ENCODE measurements at regions not wholly inside any gene's neighbourhood (a gene's known extent, or its start where the extent isn't known, plus 50 kb on each side); places are given as distances from the start of the nearest gene placed in this dataset.

GRCh38 chr7:115357703-115357999 is 435.8 kb downstream of the MDFIC start (continued):
- no peak for TF ChIP-seq E2F6 (IDR thresholded peaks at IDR 0.05; ENCODE audit: borderline replicate concordance in 1 of 2, extremely low read depth in 1 of 2, insufficient read depth in 1 of 2, insufficient read length in 1 of 2, low read depth in 1 of 2, low read length in 1 of 2, poor library complexity in 1 of 2, severe bottlenecking in 1 of 2)

- BruUV-seq (replicated peaks) = no TSS peak
- H3K27me3 ChIP-seq (ENCODE audit: control insufficient read depth in 2 of 2, insufficient read depth in 2 of 2, low read length in 2 of 2) = no peaks in the 10 kb centered on the region
- H3K9me3 ChIP-seq (replicated peaks; ENCODE audit: control insufficient read depth, insufficient read depth, low read depth, low read length) = 0 out of 2 replicates have a peak, but pooled peaks cover 4% of the 10 kb centered on the region
- 0% methylated on average over 7 of the region's 7 CpGs for WGBS (ENCODE audit: insufficient coverage, low coverage, missing lambda C conversion rate)
- ChIA-PET POLR2A (no interaction called here), CTCF (ENCODE audit: low intra/inter-chr PET ratio) (no interaction called here)
- H3K79me2 ChIP-seq (ENCODE audit: control insufficient read depth, insufficient read depth, low read length) = no peaks in the 10 kb centered on the region
- H3K4me3 ChIP-seq = no peak overlapping the region
- ATAC-seq (no peak), DNase-seq (ENCODE audit: extremely low read depth in 1 of 4, low spot score in 3 of 4) (no peak), FAIRE-seq (no peak)
- H3K4me1 ChIP-seq (replicated peaks in 1 of 2; ENCODE audit: control insufficient read depth in 2 of 2, insufficient read depth in 2 of 2, low read length in 2 of 2) = no peaks in the 10 kb centered on the region
- H3K9ac ChIP-seq (ENCODE audit: insufficient read depth in 1 of 2, low read depth in 2 of 2, low read length in 2 of 2) = no peak overlapping the region
- H3K36me3 ChIP-seq (ENCODE audit: control insufficient read depth, insufficient read depth, low read length) = no peaks in the 10 kb centered on the region
- intact Hi-C loops (cut with micrococcal nuclease) = no loop called here
- H4K20me1 ChIP-seq (replicated peaks; ENCODE audit: control insufficient read depth, insufficient read depth, low read length) = no peaks in the 10 kb centered on the region
- no peak overlapping the region for H2AFZ ChIP-seq (ENCODE audit: low read depth, low read length)
- in situ Hi-C loops (cut with MboI) = no loop called here
- no peak overlapping the region for H3K27ac ChIP-seq (ENCODE audit: extremely low read depth, low read depth, low read length)
- no peaks in the 10 kb centered on the region for H3K9me1 ChIP-seq (ENCODE audit: control insufficient read depth, insufficient read depth, low read length)
- no peak overlapping the region for H3K4me2 ChIP-seq (ENCODE audit: insufficient read depth, low read length)
- no peak for TF ChIP-seq KAT8 (IDR thresholded peaks at IDR 0.05; ENCODE audit: low read depth)
- no peak for TF ChIP-seq NFIC (IDR thresholded peaks at IDR 0.05)
- no peak for TF ChIP-seq E2F6 (IDR thresholded peaks at IDR 0.05; ENCODE audit: borderline replicate concordance in 1 of 2, extremely low read depth in 1 of 2, insufficient read depth in 1 of 2, insufficient read length in 1 of 2, low read depth in 1 of 2, low read length in 1 of 2, poor library complexity in 1 of 2, severe bottlenecking in 1 of 2)
- no peak for TF ChIP-seq DACH1 (IDR thresholded peaks at IDR 0.05; ENCODE audit: partially characterized antibody)
- no peak for TF ChIP-seq ZFP30 (CRISPR knock-in tag; IDR thresholded peaks at IDR 0.05; ENCODE audit: borderline replicate concordance)
- no peak for TF ChIP-seq ZNF551 (CRISPR knock-in tag; IDR thresholded peaks at IDR 0.05)
- no peak for TF ChIP-seq THAP7 (CRISPR knock-in tag; IDR thresholded peaks at IDR 0.05)
- no peak for TF ChIP-seq CCAR2 (IDR thresholded peaks at IDR 0.05; ENCODE audit: low read depth, low read length)
- no peak for TF ChIP-seq SUPT5H (IDR thresholded peaks at IDR 0.05)
- no peak for TF ChIP-seq ZNF655 (CRISPR knock-in tag; IDR thresholded peaks at IDR 0.05)
- no peak for TF ChIP-seq TOE1 (IDR thresholded peaks at IDR 0.05; ENCODE audit: borderline replicate concordance)
- TF ChIP-seq TOE1 (CRISPR knock-in tag; IDR thresholded peaks at IDR 0.05; ENCODE audit: borderline replicate concordance, low read depth) = no peak
- TF ChIP-seq FOXP4 (CRISPR knock-in tag; IDR thresholded peaks at IDR 0.05; ENCODE audit: borderline replicate concordance) = no peak
These were observed 435.3 kb downstream of the MDFIC start for GRCh38 chr7:115356999-115357702.
